Activated CD4-positive, alpha-beta T cell treated with anti-CD3 and anti-CD28 coated beads for 48 hours (primary cell): ENCODE measurements at regions not wholly inside any gene's neighbourhood (a gene's known extent, or its start where the extent isn't known, plus 50 kb on each side); places are given as distances from the start of the nearest gene placed in this dataset.
"Not testable (repeated sequence)": the region's sequence is repeated elsewhere in the genome, so short reads cannot be mapped to it uniquely, and the experiment has no call there.

Source experiments
- DNase-seq: peaks from one replicate; pipeline ENCODE4 v3.0.0-alpha.2; 2020

- DNase-seq = no peak
Observed at GRCh38 chr21:38115870-38116269, 140.9 kb upstream of the KCNJ15 start.

- no peak for DNase-seq
Observed at GRCh38 chr21:38119793-38120192, 137.0 kb upstream of the KCNJ15 start.

- not testable (repeated sequence) for DNase-seq
Observed at GRCh38 chr21:38120679-38120983, 136.2 kb upstream of the KCNJ15 start.

GRCh38 chr21:38120984-38121855 lies 135.6 kb upstream of the KCNJ15 start:
- DNase-seq = no peak

- DNase-seq = no peak
Observed at GRCh38 chr21:38121888-38122720, 134.7 kb upstream of the KCNJ15 start.

- DNase-seq = no peak
Observed at GRCh38 chr21:38123626-38124025, 133.2 kb upstream of the KCNJ15 start.

- peak; percentile 78 for DNase-seq
Observed at GRCh38 chr21:38126666-38127303, 130.0 kb upstream of the KCNJ15 start.

- DNase-seq = no peak
Observed at GRCh38 chr21:38129711-38130110, 127.1 kb upstream of the KCNJ15 start.

GRCh38 chr21:38133240-38133639 lies 123.6 kb upstream of the KCNJ15 start:
- DNase-seq = no peak

GRCh38 chr21:38134084-38134873 lies 122.5 kb upstream of the KCNJ15 start:
- DNase-seq = peak; percentile 16

GRCh38 chr21:38136201-38136600 lies 120.6 kb upstream of the KCNJ15 start:
- no peak for DNase-seq

- DNase-seq = no peak
Observed at GRCh38 chr21:38139380-38140168, 117.2 kb upstream of the KCNJ15 start.

GRCh38 chr21:38140207-38140903 lies 116.4 kb upstream of the KCNJ15 start:
- DNase-seq = no peak

GRCh38 chr21:38142224-38142623 lies 114.6 kb upstream of the KCNJ15 start:
- DNase-seq = no peak

GRCh38 chr21:38144193-38144592 lies 112.6 kb upstream of the KCNJ15 start:
- DNase-seq = no peak

GRCh38 chr21:38145104-38145503 lies 111.7 kb upstream of the KCNJ15 start:
- DNase-seq = no peak

GRCh38 chr21:38147391-38147790 lies 109.4 kb upstream of the KCNJ15 start:
- DNase-seq = no peak

- DNase-seq = no peak
Observed at GRCh38 chr21:38148046-38148445, 108.7 kb upstream of the KCNJ15 start.

GRCh38 chr21:38151021-38151645 lies 105.7 kb upstream of the KCNJ15 start:
- no peak for DNase-seq

- DNase-seq = no peak
Observed at GRCh38 chr21:38156200-38156599, 100.6 kb upstream of the KCNJ15 start.

- DNase-seq = peak; percentile 73
Observed at GRCh38 chr21:38159355-38159754, 97.4 kb upstream of the KCNJ15 start.
